ENCODE measurements at regions not wholly inside any gene's neighbourhood (a gene's known extent, or its start where the extent isn't known, plus 50 kb on each side); places are given as distances from the start of the nearest gene placed in this dataset.

GRCh38 chr3:55409806-55410205 lies 77.3 kb downstream of the WNT5A start:
- TF ChIP-seq POLR2A (IDR thresholded peaks at IDR 0.05), result no peak
- no peak for TF ChIP-seq CTCF (IDR thresholded peaks at IDR 0.05)
